ENCODE measurements at regions not wholly inside any gene's neighbourhood (a gene's known extent, or its start where the extent isn't known, plus 50 kb on each side); places are given as distances from the start of the nearest gene placed in this dataset.
"Not testable (repeated sequence)": the region's sequence is repeated elsewhere in the genome, so short reads cannot be mapped to it uniquely, and the experiment has no call there.

GRCh38 chr9:27835746-27836145, 262.5 kb upstream of the C9orf72 start:
- Histone ChIP-seq H3K27me3 (ENCODE audit: control insufficient read depth, low read length) (no peaks in the 10 kb centered on the region), H3K9me3 (ENCODE audit: control insufficient read depth, insufficient read depth, low read length) (no peaks in the 10 kb centered on the region), H4K20me1 (ENCODE audit: control insufficient read depth, insufficient read depth, low read depth, low read length) (no peaks in the 10 kb centered on the region), H3K27ac (ENCODE audit: low read depth, low read length) (no peak overlapping the region), H3F3A (ENCODE audit: control insufficient read depth, insufficient read depth) (no peaks in the 10 kb centered on the region), H3K4me1 (ENCODE audit: control insufficient read depth, low read length) (no peaks in the 10 kb centered on the region), H3K79me2 (ENCODE audit: control insufficient read depth, low read length) (no peaks in the 10 kb centered on the region), H3K9me2 (replicated peaks; ENCODE audit: control insufficient read depth, low read length) (no peaks in the 10 kb centered on the region), H3K4me3 (ENCODE audit: low read length) (no peak overlapping the region), H3K4me2 (ENCODE audit: low read length) (no peak overlapping the region), H3K36me3 (ENCODE audit: control insufficient read depth, low read length) (no peaks in the 10 kb centered on the region)
- TF ChIP-seq CTCF (IDR thresholded peaks at IDR 0.05; ENCODE audit: low read depth, low read length, poor library complexity, severe bottlenecking) = no peak

GRCh38 chr9:27836661-27837401, 263.6 kb upstream of the C9orf72 start:
- Histone ChIP-seq H3K9me2 (replicated peaks; ENCODE audit: control insufficient read depth, low read length) (no peaks in the 10 kb centered on the region), H3K27me3 (ENCODE audit: control insufficient read depth, low read length) (no peaks in the 10 kb centered on the region), H3K79me2 (ENCODE audit: control insufficient read depth, low read length) (no peaks in the 10 kb centered on the region), H3F3A (ENCODE audit: control insufficient read depth, insufficient read depth) (no peaks in the 10 kb centered on the region), H3K4me2 (ENCODE audit: low read length) (no peak overlapping the region), H3K9me3 (ENCODE audit: control insufficient read depth, insufficient read depth, low read length) (no peaks in the 10 kb centered on the region), H3K4me3 (ENCODE audit: low read length) (no peak overlapping the region), H3K27ac (ENCODE audit: low read depth, low read length) (no peak overlapping the region), H3K36me3 (ENCODE audit: control insufficient read depth, low read length) (no peaks in the 10 kb centered on the region), H3K4me1 (ENCODE audit: control insufficient read depth, low read length) (no peaks in the 10 kb centered on the region), H4K20me1 (ENCODE audit: control insufficient read depth, insufficient read depth, low read depth, low read length) (no peaks in the 10 kb centered on the region)
- TF ChIP-seq EZH2phosphoT487 (IDR thresholded peaks at IDR 0.05; ENCODE audit: borderline replicate concordance, low read length) (no peak), CTCF (IDR thresholded peaks at IDR 0.05; ENCODE audit: low read depth, low read length, poor library complexity, severe bottlenecking) (no peak)

GRCh38 chr9:27838876-27839275, 265.6 kb upstream of the C9orf72 start:
- Histone ChIP-seq H3K9me2 (replicated peaks; ENCODE audit: control insufficient read depth, low read length) (no peaks in the 10 kb centered on the region), H4K20me1 (ENCODE audit: control insufficient read depth, insufficient read depth, low read depth, low read length) (no peaks in the 10 kb centered on the region), H3F3A (ENCODE audit: control insufficient read depth, insufficient read depth) (no peaks in the 10 kb centered on the region), H3K27ac (ENCODE audit: low read depth, low read length) (no peak overlapping the region), H3K36me3 (ENCODE audit: control insufficient read depth, low read length) (no peaks in the 10 kb centered on the region), H3K27me3 (ENCODE audit: control insufficient read depth, low read length) (no peaks in the 10 kb centered on the region), H3K4me3 (ENCODE audit: low read length) (no peak overlapping the region), H3K4me1 (ENCODE audit: control insufficient read depth, low read length) (no peaks in the 10 kb centered on the region), H3K4me2 (ENCODE audit: low read length) (no peak overlapping the region), H3K9me3 (ENCODE audit: control insufficient read depth, insufficient read depth, low read length) (no peaks in the 10 kb centered on the region), H3K79me2 (ENCODE audit: control insufficient read depth, low read length) (no peaks in the 10 kb centered on the region)
- no peak for TF ChIP-seq CTCF (IDR thresholded peaks at IDR 0.05; ENCODE audit: low read depth, low read length, poor library complexity, severe bottlenecking)
- no peak for TF ChIP-seq EZH2phosphoT487 (IDR thresholded peaks at IDR 0.05; ENCODE audit: borderline replicate concordance, low read length)

GRCh38 chr9:27839767-27840166, 266.5 kb upstream of the C9orf72 start:
- not testable (repeated sequence) for H3F3A ChIP-seq (ENCODE audit: control insufficient read depth, insufficient read depth); H3K36me3 ChIP-seq (ENCODE audit: control insufficient read depth, low read length); H3K4me1 ChIP-seq (ENCODE audit: control insufficient read depth, low read length); H4K20me1 ChIP-seq (ENCODE audit: control insufficient read depth, insufficient read depth, low read depth, low read length); H3K27me3 ChIP-seq (ENCODE audit: control insufficient read depth, low read length); H3K9me3 ChIP-seq (ENCODE audit: control insufficient read depth, insufficient read depth, low read length); H3K9me2 ChIP-seq (replicated peaks; ENCODE audit: control insufficient read depth, low read length); H3K27ac ChIP-seq (ENCODE audit: low read depth, low read length); H3K79me2 ChIP-seq (ENCODE audit: control insufficient read depth, low read length); H3K4me3 ChIP-seq (ENCODE audit: low read length); H3K4me2 ChIP-seq (ENCODE audit: low read length)

Measured in DOHH2 (cell line).